ENCODE measurements at regions not wholly inside any gene's neighbourhood (a gene's known extent, or its start where the extent isn't known, plus 50 kb on each side); places are given as distances from the start of the nearest gene placed in this dataset.
"Not testable (repeated sequence)": the region's sequence is repeated elsewhere in the genome, so short reads cannot be mapped to it uniquely, and the experiment has no call there.

GRCh38 chr6:85250586-85251220 is 199.2 kb upstream of the NT5E start:
- no peaks in the 10 kb centered on the region for H3K4me1 Mint-ChIP-seq
- no peak overlapping the region for H3K27ac Mint-ChIP-seq
- no peaks in the 10 kb centered on the region for H3K36me3 Mint-ChIP-seq

GRCh38 chr6:85245004-85245403 is 204.9 kb upstream of the NT5E start:
- peaks cover 2% of the 10 kb centered on the region for H3K27me3 Mint-ChIP-seq
- no peaks in the 10 kb centered on the region for H3K4me1 Mint-ChIP-seq
- peaks cover 1% of the 10 kb centered on the region for H3K9me3 Mint-ChIP-seq
- ATAC-seq (ENCODE audit: low read depth) = no peak
- H3K4me3 Mint-ChIP-seq = no peak overlapping the region
- DNase-seq (ENCODE audit: low spot score in 2 of 2) = no peak
- no peaks in the 10 kb centered on the region for H3K36me3 Mint-ChIP-seq
- no peak overlapping the region for H3K27ac Mint-ChIP-seq

More at GRCh38 chr6:85250586-85251220, 199.2 kb upstream of the NT5E start:
- ATAC-seq (ENCODE audit: low read depth) (no peak), DNase-seq (ENCODE audit: low spot score in 2 of 2) (no peak)
- Mint-ChIP-seq H3K27me3 (peaks cover 4% of the 10 kb centered on the region), H3K9me3 (peaks cover 7% of the 10 kb centered on the region), H3K4me3 (no peak overlapping the region)

GRCh38 chr6:85241498-85242052 is 208.3 kb upstream of the NT5E start:
- no peak overlapping the region for H3K27ac Mint-ChIP-seq
- H3K4me3 Mint-ChIP-seq = no peak overlapping the region
- ATAC-seq (ENCODE audit: low read depth) (no peak), DNase-seq (ENCODE audit: low spot score in 2 of 2) (no peak)
- H3K9me3 Mint-ChIP-seq = no peaks in the 10 kb centered on the region
- no peaks in the 10 kb centered on the region for H3K4me1 Mint-ChIP-seq
- no peaks in the 10 kb centered on the region for H3K36me3 Mint-ChIP-seq
- H3K27me3 Mint-ChIP-seq = peaks cover 2% of the 10 kb centered on the region

GRCh38 chr6:85240787-85241385 is 209.0 kb upstream of the NT5E start:
- H3K27ac Mint-ChIP-seq = no peak overlapping the region
- peaks cover 2% of the 10 kb centered on the region for H3K27me3 Mint-ChIP-seq
- no peak overlapping the region for H3K4me3 Mint-ChIP-seq
- H3K36me3 Mint-ChIP-seq = no peaks in the 10 kb centered on the region
- no peak for ATAC-seq (ENCODE audit: low read depth)
- H3K9me3 Mint-ChIP-seq = no peaks in the 10 kb centered on the region
- no peak for DNase-seq (ENCODE audit: low spot score in 2 of 2)
- no peaks in the 10 kb centered on the region for H3K4me1 Mint-ChIP-seq

GRCh38 chr6:85237478-85237877 is 212.4 kb upstream of the NT5E start:
- DNase-seq (ENCODE audit: low spot score in 2 of 2) (no peak), ATAC-seq (ENCODE audit: low read depth) (no peak)
- Mint-ChIP-seq H3K36me3 (no peaks in the 10 kb centered on the region), H3K4me3 (no peak overlapping the region), H3K27me3 (peaks cover 2% of the 10 kb centered on the region), H3K4me1 (no peaks in the 10 kb centered on the region), H3K27ac (no peak overlapping the region), H3K9me3 (no peaks in the 10 kb centered on the region)

GRCh38 chr6:85236636-85237035 is 213.2 kb upstream of the NT5E start:
- DNase-seq (ENCODE audit: low spot score in 2 of 2) (no peak), ATAC-seq (ENCODE audit: low read depth) (no peak)
- no peak overlapping the region for H3K4me3 Mint-ChIP-seq
- no peak overlapping the region for H3K27ac Mint-ChIP-seq
- no peaks in the 10 kb centered on the region for H3K36me3 Mint-ChIP-seq
- H3K4me1 Mint-ChIP-seq = no peaks in the 10 kb centered on the region
- H3K27me3 Mint-ChIP-seq = no peaks in the 10 kb centered on the region
- no peaks in the 10 kb centered on the region for H3K9me3 Mint-ChIP-seq

GRCh38 chr6:85227345-85227744 is 222.5 kb upstream of the NT5E start:
- not testable (repeated sequence) for H3K4me3 Mint-ChIP-seq; DNase-seq (ENCODE audit: low spot score in 2 of 2); H3K27ac Mint-ChIP-seq

GRCh38 chr6:85212794-85213193 is 237.1 kb upstream of the NT5E start:
- not testable (repeated sequence) for DNase-seq (ENCODE audit: low spot score in 2 of 2); ATAC-seq (ENCODE audit: low read depth); H3K4me3 Mint-ChIP-seq; H3K36me3 Mint-ChIP-seq; H3K27ac Mint-ChIP-seq; H3K4me1 Mint-ChIP-seq; H3K27me3 Mint-ChIP-seq
- H3K9me3 Mint-ChIP-seq = peaks cover 29% of the 10 kb centered on the region

More at GRCh38 chr6:85227345-85227744, 222.5 kb upstream of the NT5E start:
- not testable (repeated sequence) for ATAC-seq (ENCODE audit: low read depth); H3K4me1 Mint-ChIP-seq; H3K36me3 Mint-ChIP-seq; H3K27me3 Mint-ChIP-seq
- H3K9me3 Mint-ChIP-seq = peaks cover 22% of the 10 kb centered on the region

GRCh38 chr6:85195243-85195642 is 254.6 kb upstream of the NT5E start:
- Mint-ChIP-seq H3K4me1 (no peaks in the 10 kb centered on the region), H3K4me3 (no peak overlapping the region), H3K36me3 (no peaks in the 10 kb centered on the region), H3K27me3 (no peaks in the 10 kb centered on the region), H3K27ac (no peak overlapping the region), H3K9me3 (peaks cover 5% of the 10 kb centered on the region)
- DNase-seq (ENCODE audit: low spot score in 2 of 2) (no peak), ATAC-seq (ENCODE audit: low read depth) (no peak)

GRCh38 chr6:85193339-85193738 is 256.5 kb upstream of the NT5E start:
- H3K4me3 Mint-ChIP-seq = no peak overlapping the region
- no peak overlapping the region for H3K27ac Mint-ChIP-seq
- no peaks in the 10 kb centered on the region for H3K36me3 Mint-ChIP-seq
- no peaks in the 10 kb centered on the region for H3K4me1 Mint-ChIP-seq
- no peak for ATAC-seq (ENCODE audit: low read depth)
- no peaks in the 10 kb centered on the region for H3K27me3 Mint-ChIP-seq
- peaks cover 8% of the 10 kb centered on the region for H3K9me3 Mint-ChIP-seq
- DNase-seq (ENCODE audit: low spot score in 2 of 2) = no peak

- Mint-ChIP-seq H3K27ac (no peak overlapping the region), H3K9me3 (peaks cover 7% of the 10 kb centered on the region), H3K4me1 (no peaks in the 10 kb centered on the region), H3K27me3 (no peaks in the 10 kb centered on the region), H3K4me3 (no peak overlapping the region), H3K36me3 (no peaks in the 10 kb centered on the region)
- no peak for ATAC-seq (ENCODE audit: low read depth)
- no peak for DNase-seq (ENCODE audit: low spot score in 2 of 2)
Measured at GRCh38 chr6:85192596-85192995, 257.3 kb upstream of the NT5E start.

- Mint-ChIP-seq H3K27me3 (no peaks in the 10 kb centered on the region), H3K4me3 (no peak overlapping the region), H3K27ac (no peak overlapping the region), H3K4me1 (no peaks in the 10 kb centered on the region), H3K9me3 (peaks cover 5% of the 10 kb centered on the region), H3K36me3 (no peaks in the 10 kb centered on the region)
- ATAC-seq (ENCODE audit: low read depth) = no peak
- no peak for DNase-seq (ENCODE audit: low spot score in 2 of 2)
Measured at GRCh38 chr6:85192186-85192585, 257.7 kb upstream of the NT5E start.

- H3K4me3 Mint-ChIP-seq = no peak overlapping the region
- ATAC-seq (ENCODE audit: low read depth) = no peak
- H3K9me3 Mint-ChIP-seq = peaks cover 5% of the 10 kb centered on the region
Measured at GRCh38 chr6:85191656-85192055, 258.2 kb upstream of the NT5E start.

GRCh38 chr6:85186546-85187175 is 263.2 kb upstream of the NT5E start:
- no peaks in the 10 kb centered on the region for H3K4me1 Mint-ChIP-seq
- no peak for ATAC-seq (ENCODE audit: low read depth)

More at GRCh38 chr6:85191656-85192055, 258.2 kb upstream of the NT5E start:
- Mint-ChIP-seq H3K36me3 (no peaks in the 10 kb centered on the region), H3K27ac (no peak overlapping the region), H3K27me3 (no peaks in the 10 kb centered on the region), H3K4me1 (no peaks in the 10 kb centered on the region)
- DNase-seq (ENCODE audit: low spot score in 2 of 2) = no peak

More at GRCh38 chr6:85186546-85187175, 263.2 kb upstream of the NT5E start:
- Mint-ChIP-seq H3K27ac (no peak overlapping the region), H3K4me3 (no peak overlapping the region), H3K9me3 (peaks cover 5% of the 10 kb centered on the region), H3K27me3 (no peaks in the 10 kb centered on the region), H3K36me3 (no peaks in the 10 kb centered on the region)
- DNase-seq (ENCODE audit: low spot score in 2 of 2) = no peak

Measured in memory B cell (primary cell).